ENCODE measurements at regions not wholly inside any gene's neighbourhood (a gene's known extent, or its start where the extent isn't known, plus 50 kb on each side); places are given as distances from the start of the nearest gene placed in this dataset.
"Not testable (repeated sequence)": the region's sequence is repeated elsewhere in the genome, so short reads cannot be mapped to it uniquely, and the experiment has no call there.

GRCh38 chr14:66008631-66009030 is 477.5 kb upstream of the CCDC196 start:
- DNase-seq (ENCODE audit: low read depth) = no peak

- DNase-seq (ENCODE audit: low read depth) = peak; percentile 79
These were observed 477.1 kb upstream of the CCDC196 start for GRCh38 chr14:66009089-66009488.

- DNase-seq (ENCODE audit: low read depth) = no peak
These were observed 475.5 kb upstream of the CCDC196 start for GRCh38 chr14:66010695-66011094.

GRCh38 chr14:66011855-66012254 is 474.3 kb upstream of the CCDC196 start:
- no peak for DNase-seq (ENCODE audit: low read depth)

- not testable (repeated sequence) for DNase-seq (ENCODE audit: low read depth)
These were observed 472.6 kb upstream of the CCDC196 start for GRCh38 chr14:66013607-66014006.

GRCh38 chr14:66015071-66015780 is 470.9 kb upstream of the CCDC196 start:
- DNase-seq (ENCODE audit: low read depth) = no peak

- DNase-seq (ENCODE audit: low read depth) = no peak
These were observed 468.2 kb upstream of the CCDC196 start for GRCh38 chr14:66017927-66018326.

- no peak for DNase-seq (ENCODE audit: low read depth)
These were observed 463.6 kb upstream of the CCDC196 start for GRCh38 chr14:66022526-66022925.

GRCh38 chr14:66025779-66026178 is 460.4 kb upstream of the CCDC196 start:
- DNase-seq (ENCODE audit: low read depth) = no peak

GRCh38 chr14:66031981-66032380 is 454.2 kb upstream of the CCDC196 start:
- not testable (repeated sequence) for DNase-seq (ENCODE audit: low read depth)

- DNase-seq (ENCODE audit: low read depth) = no peak
These were observed 453.4 kb upstream of the CCDC196 start for GRCh38 chr14:66032800-66033199.

- no peak for DNase-seq (ENCODE audit: low read depth)
These were observed 449.6 kb upstream of the CCDC196 start for GRCh38 chr14:66036547-66036946.

- no peak for DNase-seq (ENCODE audit: low read depth)
These were observed 448.8 kb upstream of the CCDC196 start for GRCh38 chr14:66037361-66037760.

GRCh38 chr14:66038212-66038611 is 448.0 kb upstream of the CCDC196 start:
- DNase-seq (ENCODE audit: low read depth) = no peak

- peak; percentile 90 for DNase-seq (ENCODE audit: low read depth)
These were observed 447.6 kb upstream of the CCDC196 start for GRCh38 chr14:66038618-66039017.

GRCh38 chr14:66039495-66039894 is 446.7 kb upstream of the CCDC196 start:
- DNase-seq (ENCODE audit: low read depth) = no peak

- no peak for DNase-seq (ENCODE audit: low read depth)
These were observed 444.6 kb upstream of the CCDC196 start for GRCh38 chr14:66041582-66041981.

- peak; percentile 84 for DNase-seq (ENCODE audit: low read depth)
These were observed 442.2 kb upstream of the CCDC196 start for GRCh38 chr14:66043921-66044320.

- DNase-seq (ENCODE audit: low read depth) = peak; percentile 24
These were observed 440.6 kb upstream of the CCDC196 start for GRCh38 chr14:66045572-66046021.

GRCh38 chr14:66046035-66046434 is 440.1 kb upstream of the CCDC196 start:
- DNase-seq (ENCODE audit: low read depth) = no peak

- no peak for DNase-seq (ENCODE audit: low read depth)
These were observed 439.6 kb upstream of the CCDC196 start for GRCh38 chr14:66046591-66046990.

- no peak for DNase-seq (ENCODE audit: low read depth)
These were observed 429.8 kb upstream of the CCDC196 start for GRCh38 chr14:66056268-66056907.

GRCh38 chr14:66056926-66057552 is 429.1 kb upstream of the CCDC196 start:
- no peak for DNase-seq (ENCODE audit: low read depth)
